GM18951 (cell line): ENCODE measurements at regions not wholly inside any gene's neighbourhood (a gene's known extent, or its start where the extent isn't known, plus 50 kb on each side); places are given as distances from the start of the nearest gene placed in this dataset.

Source experiments
- POLR2A ChIP-seq: IDR thresholded peaks from 4 replicates; pipeline ENCODE4 v1.6.1; 2011; ENCODE audit warnings: mild to moderate bottlenecking; ENCODE audit not compliant: insufficient read length, insufficient read depth; ENCODE audit errors: extremely low read depth
- in situ Hi-C: fragments of 300-500 bp; cut with MboI; formaldehyde crosslinking; loops from one replicate; pipeline ENCODE4 v1.12.0; 2022; ENCODE audit warnings: low sequenced_read_pairs, mixed read lengths, inconsistent platforms; ENCODE audit not compliant: unreplicated experiment

- TF ChIP-seq POLR2A, result no peak
- in situ Hi-C loops, result no loop called here
These were observed 380.5 kb downstream of the SHANK2 start for GRCh38 chr11:70871881-70872280.

GRCh38 chr11:70872299-70872698 lies 380.1 kb downstream of the SHANK2 start:
- in situ Hi-C loops, result no loop called here
- no peak for TF ChIP-seq POLR2A

GRCh38 chr11:70872955-70873735 lies 379.2 kb downstream of the SHANK2 start:
- in situ Hi-C loops, result no loop called here
- TF ChIP-seq POLR2A, result no peak

GRCh38 chr11:70873736-70874412 lies 378.5 kb downstream of the SHANK2 start:
- no peak for TF ChIP-seq POLR2A
- in situ Hi-C loops, result no loop called here

- no peak for TF ChIP-seq POLR2A
- in situ Hi-C loops, result no loop called here
These were observed 375.7 kb downstream of the SHANK2 start for GRCh38 chr11:70876685-70877084.

- in situ Hi-C loops, result no loop called here
- TF ChIP-seq POLR2A, result no peak
These were observed 375.2 kb downstream of the SHANK2 start for GRCh38 chr11:70877151-70877550.

GRCh38 chr11:70878366-70878765 lies 374.0 kb downstream of the SHANK2 start:
- in situ Hi-C loops, result no loop called here

GRCh38 chr11:70879601-70880285 lies 372.6 kb downstream of the SHANK2 start:
- in situ Hi-C loops, result no loop called here
- no peak for TF ChIP-seq POLR2A

More at GRCh38 chr11:70878366-70878765, 374.0 kb downstream of the SHANK2 start:
- TF ChIP-seq POLR2A, result no peak

- in situ Hi-C loops, result no loop called here
- TF ChIP-seq POLR2A, result no peak
These were observed 372.0 kb downstream of the SHANK2 start for GRCh38 chr11:70880416-70880815.

- TF ChIP-seq POLR2A, result no peak
- in situ Hi-C loops, result no loop called here
These were observed 370.2 kb downstream of the SHANK2 start for GRCh38 chr11:70881948-70882715.

- TF ChIP-seq POLR2A, result no peak
- in situ Hi-C loops, result no loop called here
These were observed 369.7 kb downstream of the SHANK2 start for GRCh38 chr11:70882716-70883085.

- no peak for TF ChIP-seq POLR2A
- in situ Hi-C loops, result no loop called here
These were observed 368.9 kb downstream of the SHANK2 start for GRCh38 chr11:70883323-70883940.
